ENCODE measurements at regions not wholly inside any gene's neighbourhood (a gene's known extent, or its start where the extent isn't known, plus 50 kb on each side); places are given as distances from the start of the nearest gene placed in this dataset.

- no peak overlapping the region for H3K27ac Mint-ChIP-seq
Measured at GRCh38 chr21:43331111-43331961, 95.6 kb downstream of the SIK1 start.

GRCh38 chr21:43330306-43330881 is 96.5 kb downstream of the SIK1 start:
- H3K9me3 Mint-ChIP-seq: no peaks in the 10 kb centered on the region
- no peak overlapping the region for H3K27ac Mint-ChIP-seq
- H3K27me3 Mint-ChIP-seq: no peaks in the 10 kb centered on the region
- no peak for DNase-seq
- H3K36me3 Mint-ChIP-seq (ENCODE audit: low read depth): no peaks in the 10 kb centered on the region
- H3K4me3 Mint-ChIP-seq: no peak overlapping the region
- H3K4me1 Mint-ChIP-seq (ENCODE audit: low read depth): peaks cover 7% of the 10 kb centered on the region

More at GRCh38 chr21:43331111-43331961, 95.6 kb downstream of the SIK1 start:
- H3K36me3 Mint-ChIP-seq (ENCODE audit: low read depth): no peaks in the 10 kb centered on the region
- H3K9me3 Mint-ChIP-seq: no peaks in the 10 kb centered on the region
- DNase-seq: no peak
- H3K4me1 Mint-ChIP-seq (ENCODE audit: low read depth): peaks cover 2% of the 10 kb centered on the region
- no peaks in the 10 kb centered on the region for H3K27me3 Mint-ChIP-seq
- no peak overlapping the region for H3K4me3 Mint-ChIP-seq

- Mint-ChIP-seq H3K9me3 (no peaks in the 10 kb centered on the region), H3K27ac (no peak overlapping the region), H3K4me3 (no peak overlapping the region), H3K27me3 (no peaks in the 10 kb centered on the region), H3K36me3 (ENCODE audit: low read depth) (no peaks in the 10 kb centered on the region), H3K4me1 (ENCODE audit: low read depth) (peaks cover 7% of the 10 kb centered on the region)
- no peak for DNase-seq
Measured at GRCh38 chr21:43329711-43330269, 97.1 kb downstream of the SIK1 start.

GRCh38 chr21:43328958-43329691 is 97.8 kb downstream of the SIK1 start:
- Mint-ChIP-seq H3K4me3 (no peak overlapping the region), H3K9me3 (no peaks in the 10 kb centered on the region), H3K27ac (no peak overlapping the region), H3K27me3 (no peaks in the 10 kb centered on the region), H3K36me3 (ENCODE audit: low read depth) (no peaks in the 10 kb centered on the region), H3K4me1 (ENCODE audit: low read depth) (peaks cover 7% of the 10 kb centered on the region)
- DNase-seq: no peak

- Mint-ChIP-seq H3K9me3 (no peaks in the 10 kb centered on the region), H3K27me3 (no peaks in the 10 kb centered on the region), H3K27ac (no peak overlapping the region), H3K4me3 (no peak overlapping the region), H3K4me1 (ENCODE audit: low read depth) (peaks cover 7% of the 10 kb centered on the region), H3K36me3 (ENCODE audit: low read depth) (no peaks in the 10 kb centered on the region)
- DNase-seq: no peak
Measured at GRCh38 chr21:43328185-43328957, 98.6 kb downstream of the SIK1 start.

- H3K36me3 Mint-ChIP-seq (ENCODE audit: low read depth): no peaks in the 10 kb centered on the region
- DNase-seq: no peak
- no peak overlapping the region for H3K27ac Mint-ChIP-seq
- no peak overlapping the region for H3K4me3 Mint-ChIP-seq
- no peaks in the 10 kb centered on the region for H3K9me3 Mint-ChIP-seq
- no peaks in the 10 kb centered on the region for H3K27me3 Mint-ChIP-seq
- peaks cover 7% of the 10 kb centered on the region for H3K4me1 Mint-ChIP-seq (ENCODE audit: low read depth)
Measured at GRCh38 chr21:43325968-43326715, 100.8 kb downstream of the SIK1 start.

- Mint-ChIP-seq H3K9me3 (no peaks in the 10 kb centered on the region), H3K36me3 (ENCODE audit: low read depth) (no peaks in the 10 kb centered on the region), H3K4me1 (ENCODE audit: low read depth) (peaks cover 7% of the 10 kb centered on the region), H3K4me3 (no peak overlapping the region), H3K27ac (no peak overlapping the region), H3K27me3 (no peaks in the 10 kb centered on the region)
- DNase-seq: no peak
Measured at GRCh38 chr21:43325036-43325435, 101.9 kb downstream of the SIK1 start.

- H3K36me3 Mint-ChIP-seq (ENCODE audit: low read depth): no peaks in the 10 kb centered on the region
- no peak for DNase-seq
- no peaks in the 10 kb centered on the region for H3K27me3 Mint-ChIP-seq
- no peak overlapping the region for H3K4me3 Mint-ChIP-seq
- H3K4me1 Mint-ChIP-seq (ENCODE audit: low read depth): peaks cover 7% of the 10 kb centered on the region
- no peaks in the 10 kb centered on the region for H3K9me3 Mint-ChIP-seq
- no peak overlapping the region for H3K27ac Mint-ChIP-seq
Measured at GRCh38 chr21:43324596-43324995, 102.3 kb downstream of the SIK1 start.

GRCh38 chr21:43323244-43324005 is 103.5 kb downstream of the SIK1 start:
- no peaks in the 10 kb centered on the region for H3K9me3 Mint-ChIP-seq
- no peaks in the 10 kb centered on the region for H3K27me3 Mint-ChIP-seq
- DNase-seq: no peak
- peaks cover 7% of the 10 kb centered on the region for H3K4me1 Mint-ChIP-seq (ENCODE audit: low read depth)
- no peaks in the 10 kb centered on the region for H3K36me3 Mint-ChIP-seq (ENCODE audit: low read depth)
- no peak overlapping the region for H3K27ac Mint-ChIP-seq
- no peak overlapping the region for H3K4me3 Mint-ChIP-seq

GRCh38 chr21:43322805-43323204 is 104.1 kb downstream of the SIK1 start:
- H3K27me3 Mint-ChIP-seq: no peaks in the 10 kb centered on the region
- no peak overlapping the region for H3K4me3 Mint-ChIP-seq
- no peak overlapping the region for H3K27ac Mint-ChIP-seq
- no peak for DNase-seq
- peaks cover 7% of the 10 kb centered on the region for H3K4me1 Mint-ChIP-seq (ENCODE audit: low read depth)
- H3K36me3 Mint-ChIP-seq (ENCODE audit: low read depth): no peaks in the 10 kb centered on the region
- H3K9me3 Mint-ChIP-seq: no peaks in the 10 kb centered on the region

GRCh38 chr21:43322311-43322710 is 104.6 kb downstream of the SIK1 start:
- Mint-ChIP-seq H3K27me3 (no peaks in the 10 kb centered on the region), H3K36me3 (ENCODE audit: low read depth) (no peaks in the 10 kb centered on the region), H3K4me3 (no peak overlapping the region), H3K27ac (no peak overlapping the region), H3K9me3 (no peaks in the 10 kb centered on the region), H3K4me1 (ENCODE audit: low read depth) (peaks cover 7% of the 10 kb centered on the region)
- no peak for DNase-seq

GRCh38 chr21:43321611-43322010 is 105.3 kb downstream of the SIK1 start:
- no peak overlapping the region for H3K4me3 Mint-ChIP-seq
- H3K9me3 Mint-ChIP-seq: no peaks in the 10 kb centered on the region
- H3K36me3 Mint-ChIP-seq (ENCODE audit: low read depth): no peaks in the 10 kb centered on the region
- H3K4me1 Mint-ChIP-seq (ENCODE audit: low read depth): peaks cover 7% of the 10 kb centered on the region
- no peaks in the 10 kb centered on the region for H3K27me3 Mint-ChIP-seq
- H3K27ac Mint-ChIP-seq: no peak overlapping the region
- DNase-seq: no peak

- no peaks in the 10 kb centered on the region for H3K27me3 Mint-ChIP-seq
- DNase-seq: no peak
- peaks cover 3% of the 10 kb centered on the region for H3K4me1 Mint-ChIP-seq (ENCODE audit: low read depth)
- no peak overlapping the region for H3K27ac Mint-ChIP-seq
- no peaks in the 10 kb centered on the region for H3K9me3 Mint-ChIP-seq
- no peaks in the 10 kb centered on the region for H3K36me3 Mint-ChIP-seq (ENCODE audit: low read depth)
- no peak overlapping the region for H3K4me3 Mint-ChIP-seq
Measured at GRCh38 chr21:43321111-43321510, 105.8 kb downstream of the SIK1 start.

Measured in activated T-cell treated with anti-CD3 and anti-CD28 coated beads, Interleukin-2, amount 50 U/mL, for 24 hours (primary cell).